ENCODE measurements at regions not wholly inside any gene's neighbourhood (a gene's known extent, or its start where the extent isn't known, plus 50 kb on each side); places are given as distances from the start of the nearest gene placed in this dataset.

GRCh38 chr21:27024301-27024700 is 57.4 kb upstream of the ADAMTS5 start:
- H3K27me3 ChIP-seq (ENCODE audit: control insufficient read depth in 2 of 2, insufficient read depth in 2 of 2, low read length in 2 of 2): no peaks in the 10 kb centered on the region
- H3K9me3 ChIP-seq (replicated peaks; ENCODE audit: control insufficient read depth, insufficient read depth, low read depth, low read length): no peaks in the 10 kb centered on the region; the same call in 1 of the 2 replicates
- no peaks in the 10 kb centered on the region for H3K36me3 ChIP-seq (ENCODE audit: control insufficient read depth, insufficient read depth, low read length)
- ChIA-PET POLR2A (no interaction called here), CTCF (ENCODE audit: low intra/inter-chr PET ratio) (no interaction called here)
- WGBS (ENCODE audit: insufficient coverage, low coverage, missing lambda C conversion rate): 0% methylated on average over 1 of the region's 1 CpG
- H3K4me3 ChIP-seq: no peak overlapping the region
- no peak for ATAC-seq
- in situ Hi-C loops (cut with MboI): no loop called here
- intact Hi-C loops (cut with micrococcal nuclease): no loop called here
- no peak overlapping the region for H3K4me2 ChIP-seq (ENCODE audit: insufficient read depth, low read length)
- no peaks in the 10 kb centered on the region for H3K79me2 ChIP-seq (ENCODE audit: control insufficient read depth, insufficient read depth, low read length)
- no peak for FAIRE-seq
- H3K27ac ChIP-seq (ENCODE audit: extremely low read depth, low read depth, low read length): no peak overlapping the region
- H3K4me1 ChIP-seq (replicated peaks in 1 of 2; ENCODE audit: control insufficient read depth in 2 of 2, insufficient read depth in 2 of 2, low read length in 2 of 2): no peaks in the 10 kb centered on the region
- no peaks in the 10 kb centered on the region for H4K20me1 ChIP-seq (replicated peaks; ENCODE audit: control insufficient read depth, insufficient read depth, low read length)
- no peak overlapping the region for H3K9ac ChIP-seq (ENCODE audit: insufficient read depth in 1 of 2, low read depth in 2 of 2, low read length in 2 of 2)
- BruUV-seq (replicated peaks): no TSS peak
- TF ChIP-seq ZBTB17 (CRISPR knock-in tag; IDR thresholded peaks at IDR 0.05) (no peak), RERE (CRISPR knock-in tag; IDR thresholded peaks at IDR 0.05; ENCODE audit: borderline replicate concordance) (no peak), KAT2B (IDR thresholded peaks at IDR 0.05; ENCODE audit: low read depth, low read length) (no peak), ZNF778 (CRISPR knock-in tag; IDR thresholded peaks at IDR 0.05) (no peak), ZNF589 (CRISPR knock-in tag; IDR thresholded peaks at IDR 0.05; ENCODE audit: low read depth) (no peak), RBM15 (IDR thresholded peaks at IDR 0.05; ENCODE audit: insufficient read depth, low read length) (no peak), BMI1 (IDR thresholded peaks at IDR 0.05; ENCODE audit: low read length) (no peak), EP400 (IDR thresholded peaks at IDR 0.05) (no peak), HMGN3 (IDR thresholded peaks at IDR 0.05; ENCODE audit: borderline replicate concordance, extremely low read depth, insufficient read length, low read depth, low read length) (no peak), EHMT2 (IDR thresholded peaks at IDR 0.05) (no peak), HNRNPK (IDR thresholded peaks at IDR 0.05; ENCODE audit: low read depth, low read length, poor library complexity, severe bottlenecking) (no peak)
- TF ChIP-seq, protein P1, sequence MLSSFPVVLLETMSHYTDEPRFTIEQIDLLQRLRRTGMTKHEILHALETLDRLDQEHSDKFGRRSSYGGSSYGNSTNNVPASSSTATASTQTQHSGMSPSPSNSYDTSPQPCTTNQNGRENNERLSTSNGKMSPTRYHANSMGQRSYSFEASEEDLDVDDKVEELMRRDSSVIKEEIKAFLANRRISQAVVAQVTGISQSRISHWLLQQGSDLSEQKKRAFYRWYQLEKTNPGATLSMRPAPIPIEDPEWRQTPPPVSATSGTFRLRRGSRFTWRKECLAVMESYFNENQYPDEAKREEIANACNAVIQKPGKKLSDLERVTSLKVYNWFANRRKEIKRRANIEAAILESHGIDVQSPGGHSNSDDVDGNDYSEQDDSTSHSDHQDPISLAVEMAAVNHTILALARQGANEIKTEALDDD (IDR thresholded peaks at IDR 0.05): no peak
- H2AFZ ChIP-seq (ENCODE audit: low read depth, low read length): no peak overlapping the region
- no peaks in the 10 kb centered on the region for H3K9me1 ChIP-seq (ENCODE audit: control insufficient read depth, insufficient read depth, low read length)
- DNase-seq (ENCODE audit: extremely low read depth in 1 of 4, low spot score in 3 of 4): no peak
